Coronary artery (tissue), 2 donors: ENCODE measurements at regions not wholly inside any gene's neighbourhood (a gene's known extent, or its start where the extent isn't known, plus 50 kb on each side); places are given as distances from the start of the nearest gene placed in this dataset.

Source experiments
- DNase-seq: peaks from one replicate; pipeline ENCODE4 v3.0.0-alpha.2; 2017; ENCODE audit warnings: low spot score
- H3K27ac ChIP-seq, 2 donors: fragments of 200-600 bp; sonication (generic); one replicate each; pipeline ENCODE4 v1.5.1; 2016 to 2019
- H3K4me3 ChIP-seq: fragments of 200-600 bp; sonication (generic); 2 replicates; pipeline ENCODE4 v1.5.1; 2016; ENCODE audit warnings: mild to moderate bottlenecking, moderate library complexity
- CTCF ChIP-seq: fragments of 200-600 bp; sonication (generic); IDR thresholded peaks from one replicate; pipeline ENCODE4 v1.5.1; 2019; ENCODE audit warnings: antibody characterized with exemption

DNA sequence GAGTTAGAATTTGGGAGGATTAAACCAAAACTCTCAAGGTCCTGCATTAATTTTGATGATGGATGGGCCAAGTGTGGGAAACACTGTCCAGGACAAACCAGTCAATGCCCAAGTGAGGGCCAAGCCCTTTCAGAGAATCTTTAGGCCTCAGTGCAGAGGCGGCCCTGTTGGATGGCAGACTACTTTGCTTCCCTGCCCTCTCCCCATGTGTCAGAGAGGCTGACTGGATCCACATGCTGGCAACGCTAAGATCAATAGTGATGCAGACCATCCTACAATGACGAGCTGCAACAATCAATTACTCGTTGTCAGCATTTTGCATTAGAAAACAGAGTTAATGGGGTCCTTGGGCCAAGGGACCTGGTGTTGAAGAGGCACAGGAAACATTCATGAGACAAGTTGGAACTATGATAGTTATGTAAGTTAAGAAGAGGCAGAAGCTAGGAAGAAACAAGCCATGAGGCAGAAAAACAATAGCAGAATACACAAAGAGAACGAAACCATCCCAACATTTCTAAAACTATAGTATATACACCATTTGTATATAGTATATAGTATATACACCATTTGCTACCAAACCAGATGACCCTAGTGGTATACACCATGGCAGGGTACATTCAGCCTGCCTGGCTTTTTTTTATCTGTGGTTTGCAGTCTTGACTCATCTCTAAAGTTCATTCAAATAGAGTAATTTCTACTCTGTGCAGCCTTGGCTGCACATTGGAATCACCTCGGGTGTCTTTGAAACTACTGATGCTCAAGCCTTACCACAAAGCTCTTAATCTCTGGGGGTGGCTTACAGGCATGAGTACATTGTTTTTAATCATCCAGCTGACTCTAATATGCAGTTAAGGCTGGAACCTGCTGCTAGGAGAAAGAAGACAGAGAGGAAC, 147.7 kb upstream of the GYPA start:
- no peak overlapping the region for H3K4me3 ChIP-seq
- no peak for TF ChIP-seq CTCF
- DNase-seq: no peak
- no peak overlapping the region for H3K27ac ChIP-seq

DNA sequence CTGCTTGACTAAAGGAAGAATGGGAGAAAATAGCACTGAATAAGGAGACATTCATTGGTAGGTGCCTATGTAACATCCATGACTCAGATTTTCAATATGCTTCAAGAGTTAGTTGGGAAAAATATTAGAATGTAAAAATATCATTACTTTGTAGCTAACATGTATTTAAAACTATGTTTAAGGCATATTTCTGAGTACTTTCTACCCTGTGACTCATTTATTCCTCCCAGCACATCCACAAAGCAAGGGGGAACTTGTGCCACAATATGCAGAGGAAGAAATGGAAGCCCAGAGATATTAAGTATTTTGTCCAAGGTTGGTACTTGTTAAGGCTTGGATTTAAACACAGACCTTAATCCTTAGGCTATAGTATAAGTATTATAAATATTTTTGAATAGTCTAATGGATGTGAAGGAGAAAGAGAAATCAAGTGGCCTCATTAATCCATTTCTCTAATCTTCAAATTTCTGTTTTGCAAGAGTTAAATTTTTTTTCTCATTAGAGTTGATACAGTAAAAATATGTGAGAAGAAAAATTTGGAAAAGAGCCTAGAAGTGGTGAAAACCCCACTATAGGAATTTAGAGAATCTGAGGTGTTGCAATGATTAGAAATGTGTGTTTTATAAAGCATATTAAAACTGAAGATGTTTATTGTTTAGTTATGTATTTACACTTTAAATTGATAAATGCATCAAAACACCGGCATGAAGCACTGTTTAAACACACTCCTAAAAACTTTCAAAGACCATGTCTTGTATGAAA, 149.3 kb upstream of the GYPA start:
- no peak for DNase-seq
- H3K27ac ChIP-seq: no peak overlapping the region
- no peak overlapping the region for H3K4me3 ChIP-seq
- no peak for TF ChIP-seq CTCF

DNA sequence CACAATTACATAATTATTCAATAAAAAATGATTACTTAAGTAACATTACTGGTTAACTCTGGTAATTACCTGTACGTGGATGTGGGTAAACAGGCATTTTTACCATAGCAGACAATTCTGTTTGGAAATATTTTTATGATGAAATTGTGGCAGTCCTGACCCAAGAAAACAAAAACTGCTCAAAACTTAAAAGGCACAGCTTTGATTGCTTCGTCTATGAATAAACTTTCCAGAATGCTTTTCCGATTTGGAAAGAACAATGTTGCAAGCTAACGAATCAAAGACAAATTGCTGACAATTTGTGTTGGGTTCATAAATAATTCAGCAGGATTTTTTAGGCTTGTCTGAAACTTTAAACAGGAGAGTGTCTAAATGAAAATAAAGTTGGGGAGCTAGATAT, 150.6 kb upstream of the GYPA start:
- H3K4me3 ChIP-seq: no peak overlapping the region
- DNase-seq: no peak
- no peak for TF ChIP-seq CTCF
- no peak overlapping the region for H3K27ac ChIP-seq

DNA sequence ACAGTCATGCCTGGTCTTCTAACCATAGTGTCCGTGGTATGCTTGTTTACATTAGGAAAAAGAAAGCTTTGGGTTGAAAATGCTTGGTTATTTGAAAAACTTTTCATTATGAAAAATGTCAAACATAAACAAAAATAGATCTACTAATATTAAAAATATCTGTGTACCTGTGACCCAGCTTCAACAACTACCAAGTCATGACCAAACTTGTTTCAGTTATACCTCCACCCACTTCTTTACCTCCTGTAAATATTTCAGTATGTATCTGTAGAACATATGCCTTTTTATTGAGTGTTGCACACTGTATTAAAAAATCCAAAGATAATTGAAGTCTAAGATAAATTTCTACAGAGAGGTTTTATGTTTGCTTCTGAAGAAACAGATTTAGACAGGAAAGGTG, 153.7 kb upstream of the GYPA start:
- Histone ChIP-seq H3K4me3 (no peak overlapping the region), H3K27ac (no peak overlapping the region)
- no peak for TF ChIP-seq CTCF

DNA sequence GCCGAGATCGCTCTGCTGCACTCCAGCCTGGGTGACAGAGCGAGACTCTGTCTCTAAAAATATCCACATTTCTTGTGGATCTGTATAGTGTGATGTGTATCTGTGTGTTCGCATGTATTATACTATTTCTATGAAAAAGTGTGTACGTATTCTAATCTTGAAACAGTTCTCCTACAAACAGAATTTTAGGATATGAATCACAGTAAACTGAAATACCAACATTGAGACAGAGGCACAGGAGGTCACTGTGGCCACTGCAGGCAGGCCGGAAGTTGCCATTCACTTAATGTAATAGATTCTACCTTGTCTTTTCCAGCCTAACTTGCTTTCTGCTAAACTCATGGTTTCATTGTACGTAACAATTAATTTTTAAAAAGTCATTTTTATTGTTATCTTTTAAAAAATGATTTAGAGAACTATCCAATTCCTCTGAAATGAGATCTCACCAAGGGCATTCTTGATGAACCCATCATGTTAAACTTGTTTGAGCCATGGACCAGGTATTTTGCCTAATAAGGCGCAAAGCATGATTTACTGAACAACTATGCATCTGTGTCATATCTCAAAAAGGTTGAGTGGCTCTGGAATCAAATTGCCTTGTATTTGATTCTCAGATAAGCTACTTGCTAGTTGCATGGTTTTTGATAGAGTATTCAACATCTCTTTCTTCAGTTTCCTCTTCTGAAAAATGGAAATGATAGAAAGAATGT, 154.9 kb upstream of the GYPA start:
- DNase-seq: no peak
- Histone ChIP-seq H3K27ac (no peak overlapping the region), H3K4me3 (no peak overlapping the region)
- no peak for TF ChIP-seq CTCF

More for the DNA sequence above, 153.7 kb upstream of the GYPA start:
- DNase-seq: no peak

DNA sequence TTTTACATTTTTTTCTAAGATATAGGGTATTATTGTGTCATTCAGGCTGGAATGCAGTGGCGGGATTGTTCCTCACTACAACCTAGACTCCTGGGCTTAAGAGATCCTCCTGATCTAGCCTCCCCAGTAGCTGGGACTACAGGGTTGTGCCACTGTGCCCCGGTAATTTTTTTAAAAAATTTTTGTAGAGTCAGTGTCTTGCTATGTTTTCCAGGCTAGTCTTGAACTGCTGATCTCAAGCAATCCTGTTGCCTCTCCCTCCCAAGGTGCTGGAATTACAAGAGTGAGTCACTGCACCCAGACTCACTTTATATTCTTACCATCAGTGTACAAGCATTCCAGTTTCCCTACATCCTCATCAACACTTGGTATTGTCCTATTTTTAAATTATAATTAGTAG, 156.4 kb upstream of the GYPA start:
- DNase-seq: no peak
- TF ChIP-seq CTCF: no peak
- no peak overlapping the region for H3K27ac ChIP-seq
- H3K4me3 ChIP-seq: no peak overlapping the region
